ENCODE measurements at regions not wholly inside any gene's neighbourhood (a gene's known extent, or its start where the extent isn't known, plus 50 kb on each side); places are given as distances from the start of the nearest gene placed in this dataset.
"Not testable (repeated sequence)": the region's sequence is repeated elsewhere in the genome, so short reads cannot be mapped to it uniquely, and the experiment has no call there.

DNA sequence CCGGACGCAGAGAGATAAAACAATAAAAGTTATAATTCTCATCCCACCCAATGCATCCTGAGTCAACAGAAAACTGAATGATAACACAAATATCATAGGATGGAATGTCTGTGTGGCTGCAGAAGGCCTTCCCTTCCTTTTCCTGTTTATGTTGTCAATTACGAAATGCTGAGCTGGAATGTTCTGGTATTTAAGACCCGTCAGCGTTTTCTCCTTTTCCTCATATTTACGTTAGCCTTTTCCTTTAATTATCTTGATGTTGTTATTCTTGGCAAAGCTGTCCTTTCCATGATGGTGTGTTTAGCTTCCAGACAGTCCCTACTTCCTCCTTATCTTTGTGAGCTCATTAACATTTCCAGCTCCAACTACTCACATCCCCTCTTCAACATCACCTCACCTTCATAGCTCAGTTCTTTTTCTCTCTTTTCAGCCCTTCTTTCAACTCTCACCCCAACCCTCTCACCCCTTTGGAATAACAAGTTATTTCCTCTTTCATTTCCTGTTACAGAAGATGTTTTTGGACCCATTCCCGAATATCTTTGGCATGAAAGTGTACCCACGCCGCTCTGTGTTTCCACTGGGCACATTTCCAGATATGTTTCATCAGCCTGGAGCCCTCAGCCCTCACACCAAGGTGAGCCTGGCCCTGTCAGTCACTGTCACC is 221.6 kb downstream of the NR2F1-AS1 start:
- H3K27ac ChIP-seq, result peak overlapping the region; percentile 71
- no peak for TF ChIP-seq CTCF (conservative IDR thresholded peaks at IDR 0.05)

- TF ChIP-seq CTCF (conservative IDR thresholded peaks at IDR 0.05), result no peak
- peak overlapping the region; percentile 71; the same call in 1 of the 2 replicates for H3K27ac ChIP-seq
These were observed 222.8 kb downstream of the NR2F1-AS1 start for GRCh38 chr5:93358176-93358575.

DNA sequence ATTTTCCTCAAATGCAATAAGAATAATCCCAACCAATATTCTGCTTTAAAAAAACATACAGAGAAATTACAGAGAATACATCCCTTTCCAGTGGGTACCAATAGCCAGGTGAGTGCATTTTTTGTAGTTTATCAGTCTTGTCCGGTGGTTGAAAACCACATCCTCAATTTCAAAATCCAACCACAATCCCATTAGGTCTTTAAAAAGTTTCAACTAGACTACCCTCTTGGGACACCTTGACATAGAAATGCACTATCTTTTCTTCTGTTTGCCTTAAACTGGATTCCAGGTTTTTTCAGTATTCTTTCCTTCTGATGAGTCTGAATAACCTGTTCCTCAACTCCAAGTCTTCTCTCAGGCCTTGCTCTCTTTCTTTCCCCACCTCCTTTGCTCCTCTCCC is 223.3 kb downstream of the NR2F1-AS1 start:
- no peak overlapping the region; the same call in 1 of the 2 replicates for H3K27ac ChIP-seq
- TF ChIP-seq CTCF (conservative IDR thresholded peaks at IDR 0.05), result no peak

DNA sequence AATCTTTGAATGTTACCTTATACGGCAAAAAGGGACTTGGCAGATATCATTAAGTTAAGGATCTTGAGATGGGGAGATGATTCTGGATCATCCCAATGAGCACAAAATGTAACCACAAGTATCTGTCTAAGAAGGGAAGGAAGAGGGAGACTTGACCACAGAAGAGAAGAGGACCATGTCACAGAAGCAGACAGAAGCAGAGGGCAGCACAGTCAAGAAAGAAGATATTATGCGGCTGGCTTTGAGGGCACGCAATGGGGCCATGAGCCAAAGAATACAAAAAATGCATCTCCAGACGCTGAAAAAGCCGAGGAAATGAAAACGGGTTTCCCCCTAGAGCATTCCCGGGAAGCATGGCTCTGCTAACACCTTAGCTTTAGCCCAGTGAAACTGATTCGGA is 225.3 kb downstream of the NR2F1-AS1 start:
- TF ChIP-seq CTCF (conservative IDR thresholded peaks at IDR 0.05), result no peak
- H3K27ac ChIP-seq, result no peak overlapping the region

DNA sequence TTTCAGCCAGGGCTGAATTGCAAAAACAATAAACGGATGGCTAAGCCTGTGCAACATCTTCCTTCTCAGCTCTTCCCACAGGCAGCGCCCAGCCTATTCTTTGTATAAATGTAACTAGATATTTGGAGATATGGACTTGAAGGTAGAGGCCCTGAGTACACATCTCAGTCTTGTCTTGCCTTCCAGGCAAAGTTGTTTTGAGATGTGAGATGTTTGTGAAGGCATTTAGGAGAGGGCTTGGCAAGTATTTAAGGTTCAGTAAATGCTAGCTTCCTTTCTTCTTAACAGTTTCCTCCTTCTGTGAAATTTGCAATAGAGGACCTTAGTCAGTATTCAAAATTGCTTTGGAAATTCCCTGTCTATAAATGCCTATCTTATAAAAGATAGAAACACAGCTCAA is 228.8 kb downstream of the NR2F1-AS1 start:
- no peak overlapping the region for H3K27ac ChIP-seq
- no peak for TF ChIP-seq CTCF (conservative IDR thresholded peaks at IDR 0.05)

- no peak overlapping the region for H3K27ac ChIP-seq
- TF ChIP-seq CTCF (conservative IDR thresholded peaks at IDR 0.05), result no peak
These were observed 231.4 kb downstream of the NR2F1-AS1 start for GRCh38 chr5:93349613-93350012.

DNA sequence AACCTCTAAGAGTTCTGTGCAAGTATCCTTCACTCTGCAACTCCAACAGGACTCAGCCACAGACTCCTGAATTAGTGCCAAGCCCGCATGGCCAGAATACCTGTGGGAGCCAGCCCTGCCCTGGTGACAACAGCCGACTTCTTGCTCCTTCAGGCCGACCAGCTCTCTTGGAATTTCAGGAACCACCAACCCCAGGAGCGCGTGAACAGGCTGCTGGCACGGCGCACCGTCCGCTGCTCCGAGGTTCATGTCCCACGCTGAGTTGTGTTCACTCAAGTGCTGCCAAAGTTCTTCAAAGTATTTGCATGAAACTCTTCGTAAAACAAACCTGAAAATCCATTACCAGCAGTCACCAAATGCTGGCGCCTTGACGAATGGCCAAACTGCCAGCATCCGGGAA is 232.8 kb downstream of the NR2F1-AS1 start:
- TF ChIP-seq CTCF (conservative IDR thresholded peaks at IDR 0.05), result no peak
- H3K27ac ChIP-seq, result no peak overlapping the region

DNA sequence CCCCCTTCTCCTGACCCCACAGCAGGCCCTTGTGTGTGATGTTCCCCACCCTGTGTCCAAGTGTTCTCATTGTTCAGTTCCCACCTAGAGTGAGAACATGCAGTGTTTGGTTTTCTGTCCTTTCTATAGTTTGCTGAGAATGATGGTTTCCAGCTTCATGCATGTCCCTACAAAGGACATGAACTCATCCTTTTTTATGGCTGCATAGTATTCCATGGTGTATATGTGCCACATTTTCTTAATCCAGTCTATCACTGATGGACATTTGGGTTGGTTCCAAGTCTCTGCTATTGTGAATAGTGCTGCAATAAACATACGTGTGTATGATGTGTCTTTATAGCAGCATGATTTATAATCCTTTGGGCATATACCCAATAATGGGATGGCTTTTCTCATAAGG is 234.2 kb downstream of the NR2F1-AS1 start:
- H3K27ac ChIP-seq, result not testable (repeated sequence)
